ENCODE measurements at regions not wholly inside any gene's neighbourhood (a gene's known extent, or its start where the extent isn't known, plus 50 kb on each side); places are given as distances from the start of the nearest gene placed in this dataset.
"Not testable (repeated sequence)": the region's sequence is repeated elsewhere in the genome, so short reads cannot be mapped to it uniquely, and the experiment has no call there.

GRCh38 chr1:61572046-61572445, 152.9 kb downstream of the TM2D1 start:
- DNase-seq = no peak

- no peak for DNase-seq
Observed at GRCh38 chr1:61570191-61570590, 154.8 kb downstream of the TM2D1 start.

GRCh38 chr1:61569303-61569621, 155.7 kb downstream of the TM2D1 start:
- DNase-seq = no peak

- DNase-seq = no peak
Observed at GRCh38 chr1:61568460-61569302, 156.3 kb downstream of the TM2D1 start.

- DNase-seq = no peak
Observed at GRCh38 chr1:61566177-61566576, 158.8 kb downstream of the TM2D1 start.

- DNase-seq = no peak
Observed at GRCh38 chr1:61563611-61564010, 161.3 kb downstream of the TM2D1 start.

- DNase-seq = no peak
Observed at GRCh38 chr1:61561666-61562065, 163.3 kb downstream of the TM2D1 start.

- no peak for DNase-seq
Observed at GRCh38 chr1:61560385-61560784, 164.6 kb downstream of the TM2D1 start.

GRCh38 chr1:61556631-61557030, 168.3 kb downstream of the TM2D1 start:
- DNase-seq = no peak

- DNase-seq = no peak
Observed at GRCh38 chr1:61552630-61553305, 172.2 kb downstream of the TM2D1 start.

GRCh38 chr1:61547302-61547701, 177.6 kb downstream of the TM2D1 start:
- DNase-seq = not testable (repeated sequence)

- not testable (repeated sequence) for DNase-seq
Observed at GRCh38 chr1:61544870-61545269, 180.1 kb downstream of the TM2D1 start.

- DNase-seq = not testable (repeated sequence)
Observed at GRCh38 chr1:61543498-61543897, 181.4 kb downstream of the TM2D1 start.

GRCh38 chr1:61539720-61540462, 185.1 kb downstream of the TM2D1 start:
- no peak for DNase-seq

GRCh38 chr1:61538228-61538627, 186.7 kb downstream of the TM2D1 start:
- no peak for DNase-seq

GRCh38 chr1:61536174-61537108, 188.5 kb downstream of the TM2D1 start:
- DNase-seq = no peak

- DNase-seq = no peak
Observed at GRCh38 chr1:61534847-61535246, 190.1 kb downstream of the TM2D1 start.

- DNase-seq = no peak
Observed at GRCh38 chr1:61533546-61533945, 191.4 kb downstream of the TM2D1 start.

- no peak for DNase-seq
Observed at GRCh38 chr1:61531716-61532115, 193.2 kb downstream of the TM2D1 start.

- no peak for DNase-seq
Observed at GRCh38 chr1:61523893-61524605, 200.9 kb downstream of the TM2D1 start.

- DNase-seq = no peak
Observed at GRCh38 chr1:61523229-61523628, 201.7 kb downstream of the TM2D1 start.

GRCh38 chr1:61520401-61520800, 204.5 kb downstream of the TM2D1 start:
- no peak for DNase-seq

Measured in left hindlimb (tissue), 1 donor.